ENCODE measurements at regions not wholly inside any gene's neighbourhood (a gene's known extent, or its start where the extent isn't known, plus 50 kb on each side); places are given as distances from the start of the nearest gene placed in this dataset.

- no peak for TF ChIP-seq CTCF (conservative IDR thresholded peaks at IDR 0.05)
- no peak for TF ChIP-seq ZFX (IDR thresholded peaks at IDR 0.05)
Observed at GRCh38 chr18:25423267-25423666, 71.3 kb upstream of the ZNF521 start.
